GM21786 (cell line): ENCODE measurements at regions not wholly inside any gene's neighbourhood (a gene's known extent, or its start where the extent isn't known, plus 50 kb on each side); places are given as distances from the start of the nearest gene placed in this dataset.
"Not testable (repeated sequence)": the region's sequence is repeated elsewhere in the genome, so short reads cannot be mapped to it uniquely, and the experiment has no call there.

Experiments
- ATAC-seq: cut with Tn5 transposase; IDR thresholded peaks from one replicate; pipeline ENCODE4 v1.9.1; 2021; ENCODE audit not compliant: unreplicated experiment

DNA sequence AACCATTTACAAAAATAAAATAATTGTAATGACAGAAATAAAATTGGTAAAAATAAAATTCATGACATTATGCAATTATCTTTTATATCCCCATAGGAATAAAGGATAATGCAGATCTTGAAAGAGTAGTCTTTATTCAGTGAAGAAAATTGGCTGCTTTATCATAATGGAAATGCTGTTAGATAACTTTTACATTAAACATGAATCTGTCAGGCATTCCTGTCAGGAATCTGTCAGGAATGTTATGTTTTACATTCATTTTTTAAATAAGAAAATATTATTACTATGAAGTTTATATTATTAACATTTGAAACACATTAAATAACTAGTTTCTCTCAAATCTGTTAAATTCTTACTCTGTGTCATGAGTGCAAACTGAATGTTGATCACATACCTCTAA lies 1024.7 kb upstream of the TMEFF2 start:
- ATAC-seq, result no peak

DNA sequence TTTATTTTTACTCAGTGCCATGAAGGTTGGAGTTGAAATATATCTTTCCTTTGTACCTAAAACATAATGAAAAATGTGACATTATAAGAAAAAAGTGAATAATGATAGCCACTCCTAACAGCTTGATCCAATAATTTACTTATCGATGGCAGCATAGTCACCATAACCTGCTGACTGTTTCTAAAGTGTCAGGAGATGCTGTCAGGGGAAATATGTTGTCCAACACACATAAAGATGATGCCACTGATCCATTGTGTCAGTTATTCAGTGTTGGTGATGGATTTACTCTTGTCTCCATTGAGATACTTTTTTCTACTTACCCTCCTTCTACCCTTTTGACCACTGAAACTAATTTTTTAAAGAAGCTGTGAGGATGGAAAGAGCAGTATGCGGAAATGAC lies 1006.9 kb upstream of the TMEFF2 start:
- ATAC-seq, result no peak

DNA sequence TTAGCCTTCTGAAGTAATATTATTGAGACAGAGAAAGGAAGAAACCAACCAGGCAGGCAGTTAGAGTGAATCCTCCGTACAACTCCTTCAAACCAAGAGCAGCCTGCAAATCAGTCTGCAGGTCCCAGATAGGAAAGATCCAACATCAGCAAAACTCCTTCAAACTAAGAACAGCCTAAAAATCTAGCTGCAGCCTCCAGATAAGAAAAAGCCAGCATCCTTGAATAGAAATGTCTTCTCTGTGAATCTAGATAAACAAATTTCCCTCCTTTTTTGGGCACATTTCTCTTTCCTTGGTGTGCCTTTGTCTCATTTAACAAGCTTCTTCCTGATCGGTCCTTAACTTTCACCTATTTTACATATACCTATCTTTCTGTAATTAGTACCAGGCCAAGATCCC lies 1004.6 kb upstream of the TMEFF2 start:
- no peak for ATAC-seq

DNA sequence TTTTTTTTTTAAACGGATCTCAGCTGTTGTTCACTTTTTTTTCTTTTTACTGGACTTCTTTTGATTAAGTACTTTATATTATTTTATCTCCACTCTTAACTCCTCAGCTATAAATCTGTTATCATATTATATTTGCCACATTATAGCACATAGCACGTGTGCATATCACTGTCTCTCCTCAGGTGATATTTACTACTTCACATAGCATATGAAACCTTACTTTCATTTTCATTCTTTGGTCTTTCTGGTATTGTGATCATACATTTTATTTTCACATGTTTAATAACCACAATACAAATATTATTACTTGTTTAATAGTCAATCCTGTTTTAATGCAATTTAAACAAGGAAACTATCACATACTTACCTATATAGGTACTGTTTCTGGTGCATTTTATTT lies 993.1 kb upstream of the TMEFF2 start:
- ATAC-seq, result peak; percentile 86

DNA sequence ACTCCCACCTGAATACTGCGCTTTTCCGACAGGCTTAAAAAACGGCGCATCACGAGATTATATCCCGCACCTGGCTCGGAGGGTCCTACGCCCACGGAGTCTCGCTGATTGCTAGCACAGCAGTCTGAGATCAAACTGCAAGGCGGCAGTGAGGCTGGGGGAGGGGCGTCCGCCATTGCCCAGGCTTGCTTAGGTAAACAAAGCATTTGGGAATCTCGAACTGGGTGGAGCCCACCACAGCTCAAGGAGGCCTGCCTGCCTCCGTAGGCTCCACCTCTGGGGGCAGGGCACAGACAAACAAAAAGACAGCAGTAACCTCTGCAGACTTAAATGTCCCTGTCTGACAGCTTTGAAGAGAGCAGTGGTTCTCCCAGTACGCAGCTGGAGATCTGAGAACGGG lies 976.2 kb upstream of the TMEFF2 start:
- not testable (repeated sequence) for ATAC-seq

DNA sequence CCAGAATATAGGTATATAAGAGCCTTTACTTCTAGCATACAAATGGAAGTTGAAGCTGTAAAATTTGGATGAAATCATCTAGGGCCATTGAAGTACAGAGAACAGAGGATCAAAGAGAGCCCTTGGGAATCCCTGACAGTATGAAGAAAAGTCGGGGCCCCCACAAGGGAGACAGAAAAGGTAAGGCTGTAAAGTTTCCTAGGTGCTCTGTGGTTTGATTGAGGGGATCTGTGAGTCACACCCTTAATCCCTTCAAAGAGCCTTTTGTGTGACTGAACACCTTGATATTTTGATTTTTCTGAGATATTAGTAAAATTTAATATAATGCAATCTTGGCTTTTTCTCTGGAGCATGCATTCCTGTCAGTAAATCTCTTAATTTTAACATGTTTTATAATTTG lies 961.7 kb upstream of the TMEFF2 start:
- ATAC-seq, result no peak

DNA sequence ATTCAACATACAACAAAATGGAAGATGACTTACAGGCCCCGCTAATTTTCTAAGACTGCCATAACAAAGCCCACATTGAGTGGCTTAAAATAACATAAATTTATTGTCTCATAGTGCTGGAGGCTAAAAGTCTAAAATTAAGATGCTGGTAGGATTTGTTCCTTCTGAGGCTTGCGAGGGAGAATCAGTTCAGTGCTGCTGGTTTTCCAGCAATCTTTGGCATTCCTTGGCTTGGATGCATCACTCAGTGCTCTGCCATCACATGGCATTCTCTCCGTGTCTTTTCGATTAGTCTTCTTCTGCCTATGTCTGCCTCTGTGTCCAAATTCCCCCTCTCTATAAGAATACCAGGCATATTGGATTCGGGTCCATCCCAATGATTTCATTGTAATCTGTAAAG lies 959.3 kb upstream of the TMEFF2 start:
- ATAC-seq, result no peak

DNA sequence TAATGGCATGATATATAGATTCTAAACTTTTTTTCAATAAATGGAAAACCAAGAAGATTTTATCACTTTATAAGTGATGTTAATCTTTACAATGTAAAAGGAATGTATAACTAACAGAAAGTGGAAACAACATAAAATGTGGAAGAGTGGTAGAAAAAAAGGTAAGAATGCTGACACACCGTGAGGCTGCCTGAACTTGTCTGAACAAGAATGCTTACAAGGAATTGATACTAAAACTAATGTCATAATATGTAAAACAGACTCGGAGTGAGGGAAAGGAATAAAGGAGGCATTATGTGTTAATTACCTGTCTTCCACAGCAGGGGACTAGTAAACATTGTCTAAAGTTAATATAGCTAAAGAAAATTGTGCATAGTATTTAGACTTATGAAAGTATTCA lies 958.8 kb upstream of the TMEFF2 start:
- no peak for ATAC-seq

DNA sequence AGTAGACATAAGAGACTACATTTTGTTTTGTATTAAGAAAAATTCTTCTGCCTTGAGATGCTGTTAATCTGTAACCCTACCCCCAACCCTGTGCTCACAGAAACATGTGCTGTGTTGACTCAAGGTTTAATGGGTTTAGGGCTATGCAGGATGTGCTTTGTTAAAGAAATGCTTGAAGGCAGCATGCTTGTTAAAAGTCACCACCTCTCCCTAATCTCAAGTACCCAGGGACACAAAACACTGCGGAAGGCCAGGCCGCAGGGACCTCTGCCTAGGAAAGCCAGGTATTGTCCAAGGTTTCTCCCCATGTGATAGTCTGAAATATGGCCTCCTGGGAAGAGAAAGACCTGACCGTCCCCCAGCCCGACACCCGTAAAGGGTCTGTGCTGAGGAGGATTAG lies 947.7 kb upstream of the TMEFF2 start:
- ATAC-seq, result not testable (repeated sequence)

DNA sequence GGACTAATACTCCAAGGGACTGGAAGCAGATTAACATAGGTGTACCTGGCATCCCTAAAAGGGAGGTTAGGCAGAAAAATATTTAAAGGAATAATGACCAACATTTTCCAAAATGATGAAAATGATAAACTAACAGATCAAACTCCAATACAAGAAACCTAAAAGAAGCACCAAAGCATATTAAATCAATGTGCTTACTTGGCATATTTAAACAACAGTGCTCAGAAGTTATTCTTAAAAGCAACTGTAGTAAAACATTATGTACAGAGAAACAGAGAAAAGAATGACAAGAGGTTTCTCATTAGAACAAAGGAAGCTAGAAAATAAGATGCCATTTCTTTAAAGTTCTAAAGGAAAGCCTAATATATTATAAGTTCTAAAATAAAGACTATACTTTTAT lies 947.3 kb upstream of the TMEFF2 start:
- ATAC-seq, result no peak

DNA sequence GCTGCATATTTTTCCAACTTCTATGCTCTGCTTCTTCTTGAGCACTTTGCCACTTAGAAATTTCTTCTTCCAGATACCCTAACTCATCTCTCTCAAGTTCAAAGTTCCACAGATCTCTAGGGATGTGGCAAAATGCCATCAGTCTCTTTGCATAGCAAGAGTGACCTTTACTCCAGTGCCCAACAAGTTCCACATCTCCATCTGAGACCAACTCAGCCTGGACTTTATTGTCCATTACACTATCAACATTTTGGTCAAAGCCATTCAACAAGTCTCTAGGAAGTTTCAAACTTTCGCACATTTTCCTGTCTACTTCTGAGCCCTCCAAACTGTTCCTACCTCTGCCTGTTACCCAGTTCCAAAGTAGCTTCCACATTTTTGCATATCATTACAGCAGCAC lies 946.2 kb upstream of the TMEFF2 start:
- ATAC-seq, result not testable (repeated sequence)

DNA sequence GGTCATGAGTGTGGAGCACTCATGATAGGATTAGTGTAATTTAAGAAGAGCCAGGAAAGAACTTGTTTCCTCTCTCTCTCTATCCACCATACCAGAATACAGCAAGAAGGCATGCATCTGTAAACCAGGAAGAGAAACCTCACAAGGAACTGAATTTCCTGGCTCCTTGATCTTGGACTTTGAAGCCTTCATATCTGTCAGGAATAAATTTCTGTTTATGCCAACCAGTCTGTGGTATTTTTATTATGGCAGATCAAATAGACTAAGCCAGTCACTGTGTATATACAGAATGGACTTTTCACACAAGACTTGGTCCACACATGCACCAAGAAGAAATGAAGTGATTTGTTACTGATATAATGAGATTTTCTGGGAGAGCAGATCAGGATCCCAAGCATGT lies 930.1 kb upstream of the TMEFF2 start:
- no peak for ATAC-seq

DNA sequence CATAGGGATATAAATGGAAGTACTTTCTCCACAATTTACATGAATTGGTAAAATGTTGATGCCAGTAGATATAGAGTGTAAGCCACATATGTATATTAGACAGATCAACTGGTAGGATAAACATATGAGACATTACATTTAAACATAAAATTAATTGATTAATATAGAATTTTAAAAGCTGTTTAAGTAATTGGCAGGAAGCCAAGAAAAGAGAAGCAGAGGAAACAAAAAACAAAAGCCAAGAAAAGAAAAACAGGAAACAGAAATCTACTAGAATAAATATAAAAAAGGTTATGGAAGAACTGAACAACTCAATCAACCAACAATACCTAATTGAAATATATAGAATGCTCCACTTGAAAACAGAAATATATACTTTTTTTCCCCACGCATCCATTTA lies 920.1 kb upstream of the TMEFF2 start:
- no peak for ATAC-seq

DNA sequence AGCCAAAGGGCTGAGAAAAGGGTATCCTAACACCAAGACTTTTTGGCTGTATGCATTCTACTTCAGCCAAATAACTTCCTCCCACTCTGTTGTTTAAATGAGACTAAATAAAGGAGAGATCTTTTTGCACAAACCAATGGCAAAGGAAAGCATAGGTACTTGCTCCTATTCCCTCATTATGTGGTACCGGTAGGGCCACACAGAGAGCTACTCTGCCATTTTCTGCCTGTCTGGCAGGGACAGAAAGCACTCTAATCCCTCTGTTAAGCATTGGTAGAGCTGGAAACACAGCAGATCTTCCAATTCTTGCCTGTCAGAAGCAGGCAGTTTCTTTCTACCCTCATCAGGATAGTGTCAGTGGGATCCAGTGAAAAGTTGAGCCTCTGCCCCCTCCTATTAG lies 918.3 kb upstream of the TMEFF2 start:
- ATAC-seq, result no peak

DNA sequence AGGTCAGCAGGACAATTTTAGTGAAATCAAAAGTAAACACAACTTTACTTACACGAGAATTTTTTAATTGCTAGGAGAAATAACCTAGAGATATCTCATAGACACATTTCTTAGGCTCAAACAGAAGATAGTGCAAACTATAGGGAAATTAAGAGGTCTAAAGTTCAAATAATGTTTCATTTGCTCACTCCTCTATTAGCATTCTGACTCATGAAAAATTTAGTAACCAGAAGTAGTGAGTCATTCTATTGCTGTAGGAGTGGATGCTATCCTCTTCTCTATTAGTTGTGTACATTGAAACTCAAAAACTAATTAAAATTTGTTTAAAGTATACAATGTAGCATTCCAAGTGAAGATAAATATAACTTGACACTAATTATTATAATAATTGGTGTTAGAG lies 908.3 kb upstream of the TMEFF2 start:
- ATAC-seq, result no peak

DNA sequence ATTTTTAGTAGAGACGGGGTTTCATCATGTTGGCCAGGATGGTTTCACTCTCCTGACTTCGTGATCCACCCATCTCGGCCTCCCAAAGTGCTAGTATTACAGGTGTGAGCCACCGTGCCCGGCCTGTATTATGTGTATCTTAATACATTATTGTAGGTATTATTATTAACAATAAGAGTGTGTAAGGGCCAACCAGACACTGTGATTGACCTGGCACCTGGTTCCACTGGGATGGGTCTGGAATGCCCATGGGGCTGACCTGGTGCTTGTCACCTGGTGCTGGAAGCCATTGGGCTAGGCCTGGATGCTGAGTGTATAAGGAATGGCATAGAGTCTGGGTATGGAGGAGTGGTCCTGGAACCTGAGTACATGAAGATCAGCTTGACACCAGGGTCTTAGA lies 906.9 kb upstream of the TMEFF2 start:
- no peak for ATAC-seq

DNA sequence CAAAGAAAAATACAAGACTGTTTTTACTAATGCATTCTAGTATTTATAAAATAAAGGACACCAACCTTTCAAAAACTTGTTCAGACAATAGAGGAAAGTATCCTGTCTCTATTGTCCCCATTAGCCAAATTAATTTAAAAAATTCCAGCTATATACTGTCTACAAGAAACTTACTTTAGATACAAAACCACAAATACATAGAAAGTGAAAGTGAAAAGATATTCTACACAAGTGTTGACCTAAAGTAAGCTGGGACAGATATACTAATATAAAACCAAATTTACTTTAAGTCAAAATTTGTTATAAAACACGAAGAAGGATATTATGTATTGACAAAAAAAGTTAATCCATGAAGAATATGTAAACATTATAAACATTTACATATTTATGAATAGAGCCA lies 893.3 kb upstream of the TMEFF2 start:
- peak; percentile 49 for ATAC-seq

DNA sequence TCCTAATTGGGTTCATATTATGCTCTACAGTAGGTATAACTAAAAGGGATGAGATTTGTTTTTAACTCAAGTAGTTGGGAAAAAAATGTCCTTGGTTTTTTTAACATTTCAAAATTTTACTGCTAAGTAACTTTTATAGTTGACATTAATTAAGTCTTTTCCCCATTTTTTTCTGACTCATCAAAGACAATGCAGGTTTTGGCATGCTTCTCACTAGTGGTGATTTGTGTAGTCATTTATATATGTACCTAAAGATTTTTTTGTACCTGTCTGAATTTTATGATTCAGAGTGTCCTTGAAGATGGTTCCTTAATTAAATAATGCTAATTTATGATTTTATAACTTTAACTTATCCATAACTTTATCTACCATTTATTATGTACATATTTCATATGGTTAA lies 882.3 kb upstream of the TMEFF2 start:
- ATAC-seq, result no peak

DNA sequence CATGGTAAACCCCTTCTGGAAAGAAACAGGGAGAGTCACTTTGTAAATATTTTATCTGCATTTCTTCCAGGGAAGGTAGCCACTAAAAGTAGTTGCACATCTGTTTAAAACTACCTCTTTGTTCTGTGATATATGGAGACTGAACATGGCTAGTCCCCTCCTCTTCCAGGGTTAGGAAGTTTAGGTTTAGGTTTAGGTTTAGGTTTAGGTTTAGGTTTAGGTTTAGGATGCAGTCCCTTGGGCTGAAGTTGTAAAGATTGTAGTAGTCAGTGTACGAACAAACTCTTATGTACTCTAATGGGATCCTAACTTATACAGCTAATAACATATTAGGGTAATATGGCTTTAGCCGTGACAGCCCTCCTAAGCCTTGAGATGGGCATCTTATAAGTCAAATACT lies 880.2 kb upstream of the TMEFF2 start:
- no peak for ATAC-seq

DNA sequence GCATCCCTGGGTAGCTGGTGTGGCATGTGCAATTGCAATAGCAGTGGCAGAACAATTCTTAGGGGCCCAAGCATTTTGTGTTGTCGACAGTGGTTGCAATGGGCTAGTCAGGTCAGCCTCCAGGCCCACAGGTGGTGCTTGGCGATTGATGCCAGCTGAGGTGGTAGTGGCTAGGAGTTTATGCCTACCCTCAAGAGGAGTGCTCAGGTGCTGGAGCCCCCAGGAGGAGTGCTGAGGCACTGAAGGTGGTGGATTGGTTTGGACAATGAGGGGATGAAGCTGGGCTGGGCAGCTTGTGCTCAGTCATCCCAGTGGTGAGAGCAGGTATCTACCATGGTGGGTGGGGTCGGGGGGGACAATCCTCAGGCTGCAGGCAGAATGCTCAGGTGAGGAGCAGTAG lies 877.9 kb upstream of the TMEFF2 start:
- ATAC-seq, result no peak

DNA sequence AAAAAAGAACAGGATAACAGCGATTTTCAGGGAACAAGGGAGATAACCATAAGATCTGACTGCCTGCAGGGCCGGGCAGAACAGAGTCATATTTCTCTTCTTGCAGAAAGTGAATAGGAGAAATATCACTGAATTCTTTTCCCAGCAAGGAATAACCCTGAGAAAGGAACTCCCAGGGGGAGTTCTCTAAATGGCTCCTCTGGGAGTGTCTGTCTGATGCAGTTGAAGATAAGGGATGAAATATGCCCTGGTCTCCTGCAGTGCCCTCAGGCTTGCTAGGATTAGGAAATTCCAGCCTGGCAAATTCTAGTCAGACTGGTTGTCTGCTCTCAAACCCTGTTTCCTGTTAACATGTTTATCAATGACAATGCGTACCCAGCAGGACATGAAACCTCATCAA lies 830.8 kb upstream of the TMEFF2 start:
- not testable (repeated sequence) for ATAC-seq

DNA sequence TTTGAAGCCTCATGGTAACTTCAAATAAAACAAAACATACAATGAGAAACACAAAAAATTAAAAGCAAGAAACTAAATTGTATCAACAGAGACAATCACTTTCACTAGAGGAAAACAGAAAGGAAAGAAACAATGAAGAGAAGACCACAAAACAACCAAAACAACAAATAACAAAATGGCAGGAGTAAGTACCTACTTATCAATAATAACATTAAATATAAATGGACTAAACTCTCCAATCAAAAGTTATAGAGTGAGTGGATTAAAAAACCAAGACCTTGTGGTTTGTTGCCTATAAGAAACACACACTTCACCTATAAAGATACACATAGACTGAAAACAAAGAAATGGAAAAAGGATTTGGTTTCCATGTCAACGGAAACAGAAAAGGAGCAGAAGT lies 830.1 kb upstream of the TMEFF2 start:
- ATAC-seq, result no peak

DNA sequence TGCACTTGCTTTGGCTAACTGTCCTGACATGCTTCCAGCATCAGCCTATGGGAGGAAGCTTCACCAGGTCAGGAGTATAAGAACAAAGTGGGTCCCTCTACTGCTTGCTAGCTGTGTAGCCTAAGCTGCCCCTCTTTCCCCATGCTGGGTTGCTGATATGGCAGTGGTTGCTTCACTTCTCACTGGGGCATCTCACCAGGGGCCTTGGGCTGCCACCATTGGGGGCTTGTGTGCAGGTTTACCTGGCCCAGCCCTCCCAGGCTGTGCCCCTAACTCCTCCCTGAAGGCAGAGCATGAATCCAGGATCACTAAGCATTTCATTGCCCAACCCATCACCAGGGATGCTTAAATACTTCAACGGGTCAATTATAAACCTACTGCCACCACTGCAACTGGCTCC lies 817.1 kb upstream of the TMEFF2 start:
- no peak for ATAC-seq

DNA sequence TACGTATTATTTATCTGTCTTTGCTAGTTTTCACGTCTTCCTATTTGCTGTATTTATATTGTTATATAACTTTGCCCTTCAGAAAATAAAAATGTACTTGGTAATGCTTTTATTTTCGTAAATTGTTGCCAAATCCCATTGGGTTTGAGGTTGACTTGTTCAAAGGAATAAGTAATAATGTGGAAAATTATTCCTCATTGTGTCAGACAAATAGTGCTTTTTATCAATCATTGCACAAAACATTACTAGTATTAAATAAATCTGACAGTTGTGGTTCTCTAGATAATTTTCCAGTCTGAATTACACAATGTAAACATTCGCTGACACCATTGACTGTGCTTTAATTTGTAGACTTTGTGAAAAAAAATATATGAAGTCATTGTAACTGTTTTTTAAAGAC lies 798.3 kb upstream of the TMEFF2 start:
- ATAC-seq, result no peak
